ENCODE measurements at regions not wholly inside any gene's neighbourhood (a gene's known extent, or its start where the extent isn't known, plus 50 kb on each side); places are given as distances from the start of the nearest gene placed in this dataset.

- no peak for DNase-seq
Measured at GRCh38 chr7:45359250-45359649, 201.7 kb downstream of the RAMP3 start.

- no peak for DNase-seq
Measured at GRCh38 chr7:45359776-45360175, 202.2 kb downstream of the RAMP3 start.

GRCh38 chr7:45363669-45364068, 206.1 kb downstream of the RAMP3 start:
- no peak for DNase-seq

- no peak for DNase-seq
Measured at GRCh38 chr7:45365341-45365740, 207.8 kb downstream of the RAMP3 start.

- no peak for DNase-seq
Measured at GRCh38 chr7:45366475-45366874, 207.7 kb upstream of the ADCY1 start.

- DNase-seq: no peak
Measured at GRCh38 chr7:45367026-45367425, 207.1 kb upstream of the ADCY1 start.

GRCh38 chr7:45368129-45368807, 205.9 kb upstream of the ADCY1 start:
- DNase-seq: no peak

- DNase-seq: no peak
Measured at GRCh38 chr7:45384499-45384898, 189.7 kb upstream of the ADCY1 start.

- no peak for DNase-seq
Measured at GRCh38 chr7:45387837-45388236, 186.3 kb upstream of the ADCY1 start.

- no peak for DNase-seq
Measured at GRCh38 chr7:45389073-45389872, 184.9 kb upstream of the ADCY1 start.

GRCh38 chr7:45390180-45390579, 184.0 kb upstream of the ADCY1 start:
- no peak for DNase-seq

GRCh38 chr7:45390731-45391130, 183.4 kb upstream of the ADCY1 start:
- DNase-seq: no peak

- no peak for DNase-seq
Measured at GRCh38 chr7:45391618-45392451, 182.3 kb upstream of the ADCY1 start.

GRCh38 chr7:45394117-45394708, 180.0 kb upstream of the ADCY1 start:
- DNase-seq: no peak

GRCh38 chr7:45399069-45399468, 175.1 kb upstream of the ADCY1 start:
- no peak for DNase-seq

- no peak for DNase-seq
Measured at GRCh38 chr7:45400680-45401079, 173.5 kb upstream of the ADCY1 start.

- no peak for DNase-seq
Measured at GRCh38 chr7:45401155-45401554, 173.0 kb upstream of the ADCY1 start.

- no peak for DNase-seq
Measured at GRCh38 chr7:45401851-45402250, 172.3 kb upstream of the ADCY1 start.

GRCh38 chr7:45402480-45403218, 171.5 kb upstream of the ADCY1 start:
- DNase-seq: no peak

- DNase-seq: no peak
Measured at GRCh38 chr7:45404622-45405021, 169.5 kb upstream of the ADCY1 start.

GRCh38 chr7:45407730-45408408, 166.3 kb upstream of the ADCY1 start:
- DNase-seq: no peak

- DNase-seq: no peak
Measured at GRCh38 chr7:45408409-45408737, 165.8 kb upstream of the ADCY1 start.

Measured in stimulated activated CD4-positive, alpha-beta T cell treated with anti-CD3 and anti-CD28 coated beads, Interleukin-15, amount 100 ng/mL, for 24 hours (primary cell).